ENCODE measurements at regions not wholly inside any gene's neighbourhood (a gene's known extent, or its start where the extent isn't known, plus 50 kb on each side); places are given as distances from the start of the nearest gene placed in this dataset.

DNA sequence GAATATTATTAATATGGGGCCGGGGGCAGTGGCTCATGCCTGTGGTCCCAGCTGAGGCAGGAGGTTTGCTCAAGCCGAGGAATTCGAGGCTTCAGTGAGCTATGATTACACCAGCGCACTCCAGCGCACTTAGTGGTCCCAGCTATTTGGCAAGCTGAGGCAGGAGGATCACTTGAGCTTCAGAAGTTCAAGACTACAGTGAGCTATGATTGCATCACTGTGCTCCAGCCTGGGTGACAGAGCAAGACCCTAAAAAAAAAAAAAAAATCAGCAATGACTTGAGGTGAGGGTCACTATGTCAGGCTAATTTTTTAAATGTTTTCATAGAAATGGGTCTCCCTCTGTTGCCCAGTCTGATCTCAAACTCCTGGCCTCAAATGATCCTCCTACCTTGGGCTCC is 243.4 kb downstream of the RBM19 start:
- no peaks in the 10 kb centered on the region for H3K9me3 Mint-ChIP-seq (ENCODE audit: low read depth, unreplicated experiment)
- no peak overlapping the region for H3K27ac Mint-ChIP-seq (ENCODE audit: unreplicated experiment)
- H3K36me3 Mint-ChIP-seq (ENCODE audit: insufficient read depth, unreplicated experiment) = no peaks in the 10 kb centered on the region
- no peak overlapping the region for H3K4me3 Mint-ChIP-seq (ENCODE audit: low read depth, unreplicated experiment)
- intact Hi-C loops (cut with micrococcal nuclease; ENCODE audit: unreplicated experiment) = loop anchor here (10.0 kb wide), 1 partner anchor 258 kb away; no protein-coding TSS in a partner anchor
- no TSS peak for BruUV-seq (replicated peaks)
- TF ChIP-seq, protein P1, sequence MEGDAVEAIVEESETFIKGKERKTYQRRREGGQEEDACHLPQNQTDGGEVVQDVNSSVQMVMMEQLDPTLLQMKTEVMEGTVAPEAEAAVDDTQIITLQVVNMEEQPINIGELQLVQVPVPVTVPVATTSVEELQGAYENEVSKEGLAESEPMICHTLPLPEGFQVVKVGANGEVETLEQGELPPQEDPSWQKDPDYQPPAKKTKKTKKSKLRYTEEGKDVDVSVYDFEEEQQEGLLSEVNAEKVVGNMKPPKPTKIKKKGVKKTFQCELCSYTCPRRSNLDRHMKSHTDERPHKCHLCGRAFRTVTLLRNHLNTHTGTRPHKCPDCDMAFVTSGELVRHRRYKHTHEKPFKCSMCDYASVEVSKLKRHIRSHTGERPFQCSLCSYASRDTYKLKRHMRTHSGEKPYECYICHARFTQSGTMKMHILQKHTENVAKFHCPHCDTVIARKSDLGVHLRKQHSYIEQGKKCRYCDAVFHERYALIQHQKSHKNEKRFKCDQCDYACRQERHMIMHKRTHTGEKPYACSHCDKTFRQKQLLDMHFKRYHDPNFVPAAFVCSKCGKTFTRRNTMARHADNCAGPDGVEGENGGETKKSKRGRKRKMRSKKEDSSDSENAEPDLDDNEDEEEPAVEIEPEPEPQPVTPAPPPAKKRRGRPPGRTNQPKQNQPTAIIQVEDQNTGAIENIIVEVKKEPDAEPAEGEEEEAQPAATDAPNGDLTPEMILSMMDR (IDR thresholded peaks at IDR 0.05; ENCODE audit: unreplicated experiment) = no peak
- DNase-seq = no peak
- CTCF ChIA-PET = no interaction called here
- H3K27me3 Mint-ChIP-seq (ENCODE audit: unreplicated experiment) = peaks cover 85% of the 10 kb centered on the region
- H3K4me1 Mint-ChIP-seq (ENCODE audit: low read depth, unreplicated experiment) = no peaks in the 10 kb centered on the region

DNA sequence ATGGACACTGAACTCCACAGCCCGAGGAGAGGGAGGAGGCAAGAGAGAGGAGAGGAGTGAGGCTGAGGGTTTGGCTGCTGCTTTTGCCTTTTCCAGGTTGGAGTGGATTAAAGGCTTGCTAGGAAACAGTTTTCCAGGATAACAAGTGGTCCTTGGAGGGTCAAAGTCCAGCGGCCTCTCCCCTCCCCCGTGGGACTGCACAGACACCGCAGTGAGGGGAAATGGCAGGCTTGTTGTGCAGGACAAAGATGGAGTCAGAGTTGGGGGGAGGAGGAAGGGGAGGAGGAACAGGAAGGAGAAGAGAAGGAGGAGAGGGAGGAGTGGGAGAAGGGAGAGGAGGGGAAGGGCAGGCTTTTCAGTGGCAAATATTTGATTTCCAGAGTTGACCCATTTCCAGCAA is 245.5 kb downstream of the RBM19 start:
- H3K27ac Mint-ChIP-seq (ENCODE audit: unreplicated experiment) = no peak overlapping the region
- intact Hi-C loops (cut with micrococcal nuclease; ENCODE audit: unreplicated experiment) = loop anchor here (10.0 kb wide), 1 partner anchor 256 kb away; no protein-coding TSS in a partner anchor
- H3K27me3 Mint-ChIP-seq (ENCODE audit: unreplicated experiment) = peaks cover 84% of the 10 kb centered on the region
- no peaks in the 10 kb centered on the region for H3K4me1 Mint-ChIP-seq (ENCODE audit: low read depth, unreplicated experiment)
- DNase-seq = no peak
- TF ChIP-seq, protein P1 (IDR thresholded peaks at IDR 0.05; ENCODE audit: unreplicated experiment) = no peak
- CTCF ChIA-PET = no interaction called here
- H3K9me3 Mint-ChIP-seq (ENCODE audit: low read depth, unreplicated experiment) = no peaks in the 10 kb centered on the region
- no peak overlapping the region for H3K4me3 Mint-ChIP-seq (ENCODE audit: low read depth, unreplicated experiment)
- no peaks in the 10 kb centered on the region for H3K36me3 Mint-ChIP-seq (ENCODE audit: insufficient read depth, unreplicated experiment)
- no TSS peak for BruUV-seq (replicated peaks)

- CTCF ChIA-PET = interaction anchor here (0.7 kb wide), 1 partner anchor 250 kb away, joined by 3 read pairs; no protein-coding TSS in a partner anchor
Measured at GRCh38 chr12:113719911-113720591, 246.1 kb downstream of the RBM19 start.

GRCh38 chr12:113713156-113713555 is 241.5 kb upstream of the LHX5 start:
- intact Hi-C loops (cut with micrococcal nuclease; ENCODE audit: unreplicated experiment) = no loop called here
- no peaks in the 10 kb centered on the region for H3K4me1 Mint-ChIP-seq (ENCODE audit: low read depth, unreplicated experiment)
- TF ChIP-seq, protein P1 (IDR thresholded peaks at IDR 0.05; ENCODE audit: unreplicated experiment) = no peak
- no TSS peak for BruUV-seq (replicated peaks)
- no peak overlapping the region for H3K4me3 Mint-ChIP-seq (ENCODE audit: low read depth, unreplicated experiment)
- H3K27ac Mint-ChIP-seq (ENCODE audit: unreplicated experiment) = no peak overlapping the region
- H3K27me3 Mint-ChIP-seq (ENCODE audit: unreplicated experiment) = peaks cover 85% of the 10 kb centered on the region
- DNase-seq = no peak
- H3K36me3 Mint-ChIP-seq (ENCODE audit: insufficient read depth, unreplicated experiment) = no peaks in the 10 kb centered on the region
- CTCF ChIA-PET = no interaction called here
- no peaks in the 10 kb centered on the region for H3K9me3 Mint-ChIP-seq (ENCODE audit: low read depth, unreplicated experiment)

More at GRCh38 chr12:113719911-113720591, 246.1 kb downstream of the RBM19 start:
- Mint-ChIP-seq H3K27ac (ENCODE audit: unreplicated experiment) (no peak overlapping the region), H3K27me3 (ENCODE audit: unreplicated experiment) (peaks cover 84% of the 10 kb centered on the region), H3K4me3 (ENCODE audit: low read depth, unreplicated experiment) (no peak overlapping the region), H3K36me3 (ENCODE audit: insufficient read depth, unreplicated experiment) (no peaks in the 10 kb centered on the region), H3K4me1 (ENCODE audit: low read depth, unreplicated experiment) (no peaks in the 10 kb centered on the region), H3K9me3 (ENCODE audit: low read depth, unreplicated experiment) (no peaks in the 10 kb centered on the region)
- BruUV-seq (replicated peaks) = no TSS peak
- TF ChIP-seq, protein P1 (IDR thresholded peaks at IDR 0.05; ENCODE audit: unreplicated experiment) = no peak
- no peak for DNase-seq
- intact Hi-C loops (cut with micrococcal nuclease; ENCODE audit: unreplicated experiment) = loop anchor here (10.0 kb wide), 1 partner anchor 255 kb away; no protein-coding TSS in a partner anchor

All from Calu3 (cell line).